SK-N-MC (cell line): ENCODE measurements at regions not wholly inside any gene's neighbourhood (a gene's known extent, or its start where the extent isn't known, plus 50 kb on each side); places are given as distances from the start of the nearest gene placed in this dataset.

Experiments
- EZH2 ChIP-seq: fragments of 200-600 bp; sonication (generic); IDR thresholded peaks from one replicate; pipeline ENCODE4 v1.6.1; 2017; ENCODE audit warnings: antibody characterized with exemption
- FOXP2 ChIP-seq: optimal IDR thresholded peaks from 2 replicates; pipeline ENCODE3; 2011; ENCODE audit warnings: mild to moderate bottlenecking, moderate library complexity; ENCODE audit not compliant: insufficient read depth; ENCODE audit errors: extremely low read length, control extremely low read depth
- POLR2AphosphoS5 ChIP-seq: IDR thresholded peaks from 2 replicates; pipeline ENCODE4 v1.6.1; 2012; ENCODE audit warnings: mild to moderate bottlenecking, low read depth, low read length, borderline replicate concordance

DNA sequence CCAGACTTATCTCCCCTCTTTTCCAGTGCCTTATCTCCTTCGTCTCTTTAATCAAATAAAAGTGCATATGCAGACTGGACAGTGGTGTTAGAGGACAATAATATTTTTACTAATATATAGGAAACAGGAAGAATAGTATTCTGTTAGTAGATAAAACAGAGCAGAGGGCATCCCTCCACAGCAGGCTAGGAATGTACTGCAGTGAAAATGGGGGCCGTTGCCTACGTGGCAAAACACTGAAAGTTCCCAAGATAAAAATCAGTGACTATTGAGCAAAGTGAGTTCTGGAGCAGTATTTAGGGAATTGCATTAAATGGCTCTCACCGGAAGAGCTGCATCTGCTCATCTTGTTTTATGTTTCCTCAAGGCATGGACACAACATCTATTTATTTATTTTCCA, 435.0 kb downstream of the CNTN6 start:
- no peak for TF ChIP-seq EZH2
- TF ChIP-seq POLR2AphosphoS5 = no peak
- no peak for TF ChIP-seq FOXP2
